ENCODE measurements at regions not wholly inside any gene's neighbourhood (a gene's known extent, or its start where the extent isn't known, plus 50 kb on each side); places are given as distances from the start of the nearest gene placed in this dataset.

- no peaks in the 10 kb centered on the region for H4K20me1 ChIP-seq (replicated peaks; ENCODE audit: control insufficient read depth, extremely low read depth, insufficient read depth, low read length)
- H3K27me3 ChIP-seq (ENCODE audit: control insufficient read depth in 2 of 2, insufficient read depth in 2 of 2, low read length in 2 of 2): no peaks in the 10 kb centered on the region
- H3K79me2 ChIP-seq (ENCODE audit: control insufficient read depth, insufficient read depth, low read length): no peaks in the 10 kb centered on the region
- BruUV-seq (replicated peaks): no TSS peak
- H3K4me3 ChIP-seq (replicated peaks in 1 of 3; ENCODE audit: insufficient read depth in 1 of 3, low read depth in 1 of 3, low read length in 3 of 3): no peak overlapping the region
- FAIRE-seq (no peak), DNase-seq (ENCODE audit: low read depth, low spot score) (no peak)
- H3K4me2 ChIP-seq (ENCODE audit: insufficient read depth, low read length): no peak overlapping the region
- no peaks in the 10 kb centered on the region for H3K36me3 ChIP-seq (ENCODE audit: control insufficient read depth in 2 of 2, extremely low read depth in 1 of 2, insufficient read depth in 2 of 2, low read length in 2 of 2)
- intact Hi-C loops (cut with micrococcal nuclease): no loop called here
- TF ChIP-seq CTCF (IDR thresholded peaks at IDR 0.05; ENCODE audit: extremely low read depth in 1 of 2, insufficient read depth in 1 of 2, low read depth in 1 of 2, low read length in 2 of 2): no peak
- no peak for TF ChIP-seq GATA2 (IDR thresholded peaks at IDR 0.05; ENCODE audit: insufficient read depth, insufficient read length, low read depth, low read length)
- no peak for TF ChIP-seq POLR2AphosphoS5 (IDR thresholded peaks at IDR 0.05; ENCODE audit: insufficient read depth, low read depth, low read length)
- H3K27ac ChIP-seq (ENCODE audit: insufficient read depth, low read depth, low read length): no peak overlapping the region
- dilution Hi-C loops (cut with MboI; ENCODE audit: extremely low pct_ligation_motif_present, low sequenced_read_pairs): no loop called here
- ChIA-PET POLR2A (no interaction called here), CTCF (interaction anchor here (1.2 to 1.8 kb wide), 3 partner anchors 10 to 19 kb away, joined by 3 to 10 read pairs (median 3); no protein-coding TSS in a partner anchor)
- no peak overlapping the region for H3K9ac ChIP-seq (replicated peaks; ENCODE audit: extremely low read depth, insufficient read depth, low read length)
- no peaks in the 10 kb centered on the region for H3K9me3 ChIP-seq (replicated peaks; ENCODE audit: control insufficient read depth, insufficient read depth, low read length)
- no peaks in the 10 kb centered on the region for H3K4me1 ChIP-seq (ENCODE audit: control insufficient read depth, extremely low read depth, insufficient read depth, low read length)
- H3K9me1 ChIP-seq (replicated peaks; ENCODE audit: control insufficient read depth, extremely low read depth, insufficient read depth, low read length): no peaks in the 10 kb centered on the region
- no peak overlapping the region for H2AFZ ChIP-seq (ENCODE audit: low read depth, low read length)
These were observed 93.2 kb upstream of the DGKB start for GRCh38 chr7:14995774-14996173.

- H3K27me3 ChIP-seq (ENCODE audit: control insufficient read depth in 2 of 2, insufficient read depth in 2 of 2, low read length in 2 of 2): no peaks in the 10 kb centered on the region
- ChIA-PET CTCF (no interaction called here), POLR2A (no interaction called here)
- dilution Hi-C loops (cut with MboI; ENCODE audit: extremely low pct_ligation_motif_present, low sequenced_read_pairs) (no loop called here), intact Hi-C loops (cut with micrococcal nuclease) (no loop called here)
- no peaks in the 10 kb centered on the region for H3K79me2 ChIP-seq (ENCODE audit: control insufficient read depth, insufficient read depth, low read length)
- FAIRE-seq (no peak), DNase-seq (ENCODE audit: low read depth, low spot score) (no peak)
- no peaks in the 10 kb centered on the region for H3K4me1 ChIP-seq (ENCODE audit: control insufficient read depth, extremely low read depth, insufficient read depth, low read length)
- no peak overlapping the region for H2AFZ ChIP-seq (ENCODE audit: low read depth, low read length)
- H3K36me3 ChIP-seq (ENCODE audit: control insufficient read depth in 2 of 2, extremely low read depth in 1 of 2, insufficient read depth in 2 of 2, low read length in 2 of 2): no peaks in the 10 kb centered on the region
- BruUV-seq (replicated peaks): no TSS peak
- no peak overlapping the region for H3K9ac ChIP-seq (replicated peaks; ENCODE audit: extremely low read depth, insufficient read depth, low read length)
- TF ChIP-seq MYC (IDR thresholded peaks at IDR 0.05; ENCODE audit: low read depth, low read length): no peak
- no peaks in the 10 kb centered on the region for H3K9me3 ChIP-seq (replicated peaks; ENCODE audit: control insufficient read depth, insufficient read depth, low read length)
- no peak overlapping the region for H3K27ac ChIP-seq (ENCODE audit: insufficient read depth, low read depth, low read length)
- H4K20me1 ChIP-seq (replicated peaks; ENCODE audit: control insufficient read depth, extremely low read depth, insufficient read depth, low read length): no peaks in the 10 kb centered on the region
- no peak overlapping the region for H3K4me2 ChIP-seq (ENCODE audit: insufficient read depth, low read length)
- H3K4me3 ChIP-seq (replicated peaks in 1 of 3; ENCODE audit: insufficient read depth in 1 of 3, low read depth in 1 of 3, low read length in 3 of 3): no peak overlapping the region
- H3K9me1 ChIP-seq (replicated peaks; ENCODE audit: control insufficient read depth, extremely low read depth, insufficient read depth, low read length): no peaks in the 10 kb centered on the region
These were observed 86.4 kb upstream of the DGKB start for GRCh38 chr7:14988941-14989340.
